ENCODE measurements at regions not wholly inside any gene's neighbourhood (a gene's known extent, or its start where the extent isn't known, plus 50 kb on each side); places are given as distances from the start of the nearest gene placed in this dataset.

GRCh38 chr7:115552766-115553165, 477.8 kb downstream of the TFEC start:
- TF ChIP-seq, protein P1, sequence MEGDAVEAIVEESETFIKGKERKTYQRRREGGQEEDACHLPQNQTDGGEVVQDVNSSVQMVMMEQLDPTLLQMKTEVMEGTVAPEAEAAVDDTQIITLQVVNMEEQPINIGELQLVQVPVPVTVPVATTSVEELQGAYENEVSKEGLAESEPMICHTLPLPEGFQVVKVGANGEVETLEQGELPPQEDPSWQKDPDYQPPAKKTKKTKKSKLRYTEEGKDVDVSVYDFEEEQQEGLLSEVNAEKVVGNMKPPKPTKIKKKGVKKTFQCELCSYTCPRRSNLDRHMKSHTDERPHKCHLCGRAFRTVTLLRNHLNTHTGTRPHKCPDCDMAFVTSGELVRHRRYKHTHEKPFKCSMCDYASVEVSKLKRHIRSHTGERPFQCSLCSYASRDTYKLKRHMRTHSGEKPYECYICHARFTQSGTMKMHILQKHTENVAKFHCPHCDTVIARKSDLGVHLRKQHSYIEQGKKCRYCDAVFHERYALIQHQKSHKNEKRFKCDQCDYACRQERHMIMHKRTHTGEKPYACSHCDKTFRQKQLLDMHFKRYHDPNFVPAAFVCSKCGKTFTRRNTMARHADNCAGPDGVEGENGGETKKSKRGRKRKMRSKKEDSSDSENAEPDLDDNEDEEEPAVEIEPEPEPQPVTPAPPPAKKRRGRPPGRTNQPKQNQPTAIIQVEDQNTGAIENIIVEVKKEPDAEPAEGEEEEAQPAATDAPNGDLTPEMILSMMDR (IDR thresholded peaks at IDR 0.05) = no peak
- TF ChIP-seq POLR2A (IDR thresholded peaks at IDR 0.05) = no peak
